HEK293T (cell line): ENCODE measurements at regions not wholly inside any gene's neighbourhood (a gene's known extent, or its start where the extent isn't known, plus 50 kb on each side); places are given as distances from the start of the nearest gene placed in this dataset.
A peak's percentile ranks its signal among the peaks of the same experiment; 100 is the strongest.

Source experiments
- CTCF ChIA-PET: fragments of 350-600 bp; formaldehyde crosslinking; extraction: SDS; loops from one replicate; lab custom pipeline; 2021; ENCODE audit warnings: antibody characterized with exemption, inconsistent platforms; lab: Yijun Ruan, JAX
- POLR2A ChIA-PET: fragments of 350-600 bp; formaldehyde crosslinking; extraction: SDS; loops from one replicate; lab custom pipeline; 2020; ENCODE audit warnings: antibody characterized with exemption, inconsistent platforms; lab: Yijun Ruan, JAX
- DNase-seq: peaks from one replicate; pipeline ENCODE4 v3.0.0; 2012; ENCODE audit warnings: mixed read lengths; ENCODE audit errors: extremely low spot score
- ARNT ChIP-seq: fragments of 450-650 bp; IDR thresholded peaks from 2 replicates; pipeline ENCODE4 v1.6.1; 2017; ENCODE audit warnings: mild to moderate bottlenecking
- BHLHE40 ChIP-seq: fragments of 450-650 bp; IDR thresholded peaks from 2 replicates; pipeline ENCODE4 v1.6.1; 2016; ENCODE audit warnings: mild to moderate bottlenecking, moderate library complexity, borderline replicate concordance
- CTBP1 ChIP-seq: fragments of 450-650 bp; IDR thresholded peaks from 2 replicates; pipeline ENCODE4 v1.6.1; 2016; ENCODE audit warnings: borderline replicate concordance
- ELF4 ChIP-seq: fragments of 450-650 bp; IDR thresholded peaks from 2 replicates; pipeline ENCODE4 v1.6.1; 2017; ENCODE audit warnings: antibody characterized with exemption
- FOXA1 ChIP-seq: fragments of 450-650 bp; IDR thresholded peaks from 2 replicates; pipeline ENCODE4 v1.6.1; 2016; ENCODE audit warnings: mild to moderate bottlenecking
- FOXK2 ChIP-seq: fragments of 450-650 bp; IDR thresholded peaks from 2 replicates; pipeline ENCODE4 v1.6.1; 2016; ENCODE audit warnings: mild to moderate bottlenecking
- FOXM1 ChIP-seq: fragments of 450-650 bp; IDR thresholded peaks from 2 replicates; pipeline ENCODE4 v1.6.1; 2017; ENCODE audit warnings: mild to moderate bottlenecking, borderline replicate concordance
- HDGF ChIP-seq: fragments of 450-650 bp; IDR thresholded peaks from 2 replicates; pipeline ENCODE4 v1.6.1; 2017; ENCODE audit warnings: antibody characterized with exemption, borderline replicate concordance
- L3MBTL2 ChIP-seq: fragments of 450-650 bp; conservative IDR thresholded peaks from 2 replicates; pipeline ENCODE4 v1.6.1; 2016; ENCODE audit warnings: mild to moderate bottlenecking
- LEF1 ChIP-seq: fragments of 450-650 bp; IDR thresholded peaks from 2 replicates; pipeline ENCODE4 v1.6.1; 2017; ENCODE audit warnings: mild to moderate bottlenecking, borderline replicate concordance
- NFRKB ChIP-seq: fragments of 450-650 bp; IDR thresholded peaks from 2 replicates; pipeline ENCODE4 v1.6.1; 2016; ENCODE audit warnings: mild to moderate bottlenecking, moderate library complexity
- SP1 ChIP-seq: fragments of 450-650 bp; IDR thresholded peaks from 2 replicates; pipeline ENCODE4 v1.6.1; 2017
- SUZ12 ChIP-seq: fragments of 450-650 bp; IDR thresholded peaks from 2 replicates; pipeline ENCODE4 v1.6.1; 2016; ENCODE audit warnings: mild to moderate bottlenecking
- TARDBP ChIP-seq: fragments of 450-650 bp; IDR thresholded peaks from 2 replicates; pipeline ENCODE4 v1.6.1; 2016
- ZNF384 ChIP-seq: fragments of 450-650 bp; IDR thresholded peaks from 2 replicates; pipeline ENCODE4 v1.6.1; 2016
- TF ChIP-seq, protein P1 (sequence below): fragments of 450-650 bp; IDR thresholded peaks from 2 replicates; pipeline ENCODE4 v1.6.1; 2016

GRCh38 chr13:90952326-90952725 lies 395.2 kb upstream of the MIR17HG start:
- CTCF ChIA-PET = no interaction called here
- POLR2A ChIA-PET = no interaction called here
- no peak for TF ChIP-seq L3MBTL2
- no peak for TF ChIP-seq ZNF384
- TF ChIP-seq SP1 = no peak
- no peak for TF ChIP-seq NFRKB
- TF ChIP-seq BHLHE40 = no peak
- no peak for TF ChIP-seq ELF4
- TF ChIP-seq FOXA1 = no peak
- TF ChIP-seq SUZ12 = no peak
- TF ChIP-seq, protein P1, sequence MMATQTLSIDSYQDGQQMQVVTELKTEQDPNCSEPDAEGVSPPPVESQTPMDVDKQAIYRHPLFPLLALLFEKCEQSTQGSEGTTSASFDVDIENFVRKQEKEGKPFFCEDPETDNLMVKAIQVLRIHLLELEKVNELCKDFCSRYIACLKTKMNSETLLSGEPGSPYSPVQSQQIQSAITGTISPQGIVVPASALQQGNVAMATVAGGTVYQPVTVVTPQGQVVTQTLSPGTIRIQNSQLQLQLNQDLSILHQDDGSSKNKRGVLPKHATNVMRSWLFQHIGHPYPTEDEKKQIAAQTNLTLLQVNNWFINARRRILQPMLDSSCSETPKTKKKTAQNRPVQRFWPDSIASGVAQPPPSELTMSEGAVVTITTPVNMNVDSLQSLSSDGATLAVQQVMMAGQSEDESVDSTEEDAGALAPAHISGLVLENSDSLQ = no peak
- no peak for TF ChIP-seq TARDBP
- DNase-seq = no peak

GRCh38 chr13:90954605-90955195 lies 392.8 kb upstream of the MIR17HG start:
- no peak for DNase-seq
- no peak for TF ChIP-seq BHLHE40
- TF ChIP-seq ZNF384 = no peak
- TF ChIP-seq FOXM1 = no peak
- TF ChIP-seq NFRKB = no peak
- TF ChIP-seq L3MBTL2 = no peak
- TF ChIP-seq CTBP1 = no peak
- TF ChIP-seq, protein P1 = no peak
- no peak for TF ChIP-seq FOXK2
- TF ChIP-seq HDGF = no peak
- TF ChIP-seq TARDBP = no peak
- no peak for TF ChIP-seq FOXA1
- no peak for TF ChIP-seq ELF4
- no peak for TF ChIP-seq SP1
- no peak for TF ChIP-seq ARNT
- no peak for TF ChIP-seq SUZ12
- TF ChIP-seq LEF1 = no peak
- POLR2A ChIA-PET = no interaction called here
- CTCF ChIA-PET = interaction anchor here (0.6 kb wide), 1 partner anchor 12 kb away, joined by 3 read pairs; no protein-coding TSS in a partner anchor

DNA sequence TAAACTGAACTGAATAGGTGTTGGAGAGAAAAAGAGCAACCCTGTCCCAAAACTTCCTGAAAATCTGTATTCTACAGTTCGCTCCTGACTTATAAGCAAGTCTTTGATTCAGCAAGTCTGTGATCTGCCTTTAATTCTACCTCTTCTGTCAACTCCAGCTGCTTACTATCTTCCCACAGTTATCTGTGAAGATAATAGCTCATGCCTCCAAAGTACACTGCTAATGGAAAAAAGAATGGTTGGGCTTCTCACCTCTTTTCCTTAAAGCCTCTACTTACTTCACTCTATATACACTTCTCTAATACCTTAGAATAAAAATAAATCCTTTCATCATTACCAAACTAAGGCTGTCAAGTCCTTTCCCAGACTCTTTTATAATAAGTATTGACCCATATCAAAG lies 391.5 kb upstream of the MIR17HG start:
- DNase-seq = no peak
- ChIA-PET CTCF (no interaction called here), POLR2A (no interaction called here)
- TF ChIP-seq FOXK2 (no peak), ELF4 (no peak), SP1 (no peak), CTBP1 (no peak; the same call in 1 of the 2 replicates), NFRKB (no peak), SUZ12 (no peak), L3MBTL2 (no peak), FOXM1 (no peak), LEF1 (no peak), ARNT (no peak), TARDBP (no peak), BHLHE40 (no peak), FOXA1 (no peak)
- TF ChIP-seq, protein P1 = no peak

GRCh38 chr13:90958866-90959265 lies 388.6 kb upstream of the MIR17HG start:
- ChIA-PET POLR2A (no interaction called here), CTCF (interaction anchor here (1.8 kb wide), 1 partner anchor 9 kb away, joined by 4 read pairs; no protein-coding TSS in a partner anchor)
- DNase-seq = no peak
- TF ChIP-seq ZNF384 = no peak
- TF ChIP-seq FOXM1 = no peak
- TF ChIP-seq L3MBTL2 = no peak
- TF ChIP-seq BHLHE40 = no peak
- no peak for TF ChIP-seq FOXK2
- no peak for TF ChIP-seq NFRKB
- TF ChIP-seq, protein P1 = no peak
- TF ChIP-seq SP1 = no peak
- TF ChIP-seq HDGF = no peak
- TF ChIP-seq ARNT = no peak
- no peak for TF ChIP-seq TARDBP
- no peak for TF ChIP-seq FOXA1
- TF ChIP-seq ELF4 = no peak
- no peak for TF ChIP-seq CTBP1
- no peak for TF ChIP-seq SUZ12
- TF ChIP-seq LEF1 = no peak

- peak; percentile 70 for DNase-seq
- CTCF ChIA-PET = interaction anchor here (0.6 to 1.7 kb wide), 10 partner anchors 10 to 1273 kb away, joined by 3 to 5 read pairs (median 4); no protein-coding TSS in a partner anchor
- POLR2A ChIA-PET = no interaction called here
- no peak for TF ChIP-seq FOXA1
These were observed 379.2 kb upstream of the MIR17HG start for GRCh38 chr13:90968166-90968904.
